Activated naive CD8-positive, alpha-beta T cell treated with anti-CD3 and anti-CD28 coated beads, Interleukin-2, amount 50 U/mL, for 24 hours (primary cell): ENCODE measurements at regions not wholly inside any gene's neighbourhood (a gene's known extent, or its start where the extent isn't known, plus 50 kb on each side); places are given as distances from the start of the nearest gene placed in this dataset.

ENCODE experiments used
- ATAC-seq: fragments of 150-1000 bp; cut with Tn5 transposase; one replicate; pipeline ENCODE4 v1.10.0; 2021
- DNase-seq: peaks from one replicate; pipeline ENCODE4 v3.0.0; 2021
- H3K27ac Mint-ChIP-seq: one replicate; pipeline ENCODE4 v1.8.0; 2021; ENCODE audit warnings: mild to moderate bottlenecking, mixed read lengths
- H3K27me3 Mint-ChIP-seq: one replicate; pipeline ENCODE4 v1.8.0; 2021; ENCODE audit warnings: mixed read lengths
- H3K36me3 Mint-ChIP-seq: one replicate; pipeline ENCODE4 v1.8.0; 2021; ENCODE audit warnings: low read depth, mixed read lengths
- H3K4me1 Mint-ChIP-seq: one replicate; pipeline ENCODE4 v1.8.0; 2021; ENCODE audit warnings: mixed read lengths
- H3K4me3 Mint-ChIP-seq: one replicate; pipeline ENCODE4 v1.8.0; 2021; ENCODE audit warnings: mild to moderate bottlenecking, moderate library complexity, mixed read lengths
- H3K9me3 Mint-ChIP-seq: one replicate; pipeline ENCODE4 v1.8.0; 2021; ENCODE audit warnings: mixed read lengths

GRCh38 chr2:49444005-49444404, 289.7 kb upstream of the FSHR start:
- Mint-ChIP-seq H3K4me1 (no peaks in the 10 kb centered on the region), H3K36me3 (no peaks in the 10 kb centered on the region), H3K4me3 (no peak overlapping the region), H3K27ac (no peak overlapping the region), H3K9me3 (peaks cover 4% of the 10 kb centered on the region), H3K27me3 (no peaks in the 10 kb centered on the region)
- DNase-seq = no peak
- no peak for ATAC-seq

GRCh38 chr2:49426996-49427395, 272.7 kb upstream of the FSHR start:
- no peaks in the 10 kb centered on the region for H3K36me3 Mint-ChIP-seq
- peaks cover 13% of the 10 kb centered on the region for H3K9me3 Mint-ChIP-seq
- H3K27ac Mint-ChIP-seq = no peak overlapping the region
- ATAC-seq (no peak), DNase-seq (no peak)
- H3K4me3 Mint-ChIP-seq = no peak overlapping the region
- H3K27me3 Mint-ChIP-seq = no peaks in the 10 kb centered on the region
- H3K4me1 Mint-ChIP-seq = no peaks in the 10 kb centered on the region

- Mint-ChIP-seq H3K9me3 (peaks cover 2% of the 10 kb centered on the region), H3K27me3 (no peaks in the 10 kb centered on the region), H3K36me3 (no peaks in the 10 kb centered on the region), H3K4me3 (no peak overlapping the region), H3K27ac (no peak overlapping the region), H3K4me1 (no peaks in the 10 kb centered on the region)
- DNase-seq (no peak), ATAC-seq (no peak)
Observed at GRCh38 chr2:49416252-49416651, 261.9 kb upstream of the FSHR start.

- Mint-ChIP-seq H3K36me3 (no peaks in the 10 kb centered on the region), H3K9me3 (peaks cover 23% of the 10 kb centered on the region), H3K4me1 (no peaks in the 10 kb centered on the region), H3K27me3 (no peaks in the 10 kb centered on the region), H3K27ac (no peak overlapping the region), H3K4me3 (no peak overlapping the region)
- DNase-seq (no peak), ATAC-seq (no peak)
Observed at GRCh38 chr2:49404108-49404507, 249.8 kb upstream of the FSHR start.

GRCh38 chr2:49403637-49404036, 249.3 kb upstream of the FSHR start:
- no peak for ATAC-seq
- Mint-ChIP-seq H3K27me3 (no peaks in the 10 kb centered on the region), H3K4me1 (no peaks in the 10 kb centered on the region), H3K9me3 (peaks cover 19% of the 10 kb centered on the region), H3K27ac (no peak overlapping the region), H3K4me3 (no peak overlapping the region), H3K36me3 (no peaks in the 10 kb centered on the region)
- DNase-seq = no peak

GRCh38 chr2:49379406-49379805, 225.1 kb upstream of the FSHR start:
- Mint-ChIP-seq H3K27ac (no peak overlapping the region), H3K36me3 (no peaks in the 10 kb centered on the region), H3K27me3 (no peaks in the 10 kb centered on the region), H3K4me3 (no peak overlapping the region), H3K9me3 (peaks cover 26% of the 10 kb centered on the region), H3K4me1 (no peaks in the 10 kb centered on the region)
- no peak for DNase-seq
- no peak for ATAC-seq

- H3K9me3 Mint-ChIP-seq = peaks cover 11% of the 10 kb centered on the region
- no peaks in the 10 kb centered on the region for H3K27me3 Mint-ChIP-seq
- no peak for DNase-seq
- no peaks in the 10 kb centered on the region for H3K4me1 Mint-ChIP-seq
- ATAC-seq = no peak
- H3K27ac Mint-ChIP-seq = no peak overlapping the region
- H3K4me3 Mint-ChIP-seq = no peak overlapping the region
- H3K36me3 Mint-ChIP-seq = no peaks in the 10 kb centered on the region
Observed at GRCh38 chr2:49371128-49371701, 216.9 kb upstream of the FSHR start.

- H3K4me1 Mint-ChIP-seq = no peaks in the 10 kb centered on the region
- no peak overlapping the region for H3K4me3 Mint-ChIP-seq
- ATAC-seq = no peak
- no peak for DNase-seq
- H3K36me3 Mint-ChIP-seq = no peaks in the 10 kb centered on the region
- H3K9me3 Mint-ChIP-seq = peaks cover 11% of the 10 kb centered on the region
- no peak overlapping the region for H3K27ac Mint-ChIP-seq
- no peaks in the 10 kb centered on the region for H3K27me3 Mint-ChIP-seq
Observed at GRCh38 chr2:49369650-49370049, 215.3 kb upstream of the FSHR start.

GRCh38 chr2:49369101-49369500, 214.8 kb upstream of the FSHR start:
- no peak overlapping the region for H3K27ac Mint-ChIP-seq
- DNase-seq = no peak
- H3K9me3 Mint-ChIP-seq = peaks cover 11% of the 10 kb centered on the region
- H3K4me1 Mint-ChIP-seq = no peaks in the 10 kb centered on the region
- no peak overlapping the region for H3K4me3 Mint-ChIP-seq
- ATAC-seq = no peak
- no peaks in the 10 kb centered on the region for H3K27me3 Mint-ChIP-seq
- H3K36me3 Mint-ChIP-seq = no peaks in the 10 kb centered on the region

- H3K9me3 Mint-ChIP-seq = peaks cover 7% of the 10 kb centered on the region
- no peak overlapping the region for H3K27ac Mint-ChIP-seq
- no peak for ATAC-seq
- no peaks in the 10 kb centered on the region for H3K36me3 Mint-ChIP-seq
- H3K27me3 Mint-ChIP-seq = no peaks in the 10 kb centered on the region
- H3K4me1 Mint-ChIP-seq = no peaks in the 10 kb centered on the region
- DNase-seq = no peak
- no peak overlapping the region for H3K4me3 Mint-ChIP-seq
Observed at GRCh38 chr2:49367003-49367402, 212.7 kb upstream of the FSHR start.

- no peak overlapping the region for H3K27ac Mint-ChIP-seq
- H3K4me1 Mint-ChIP-seq = no peaks in the 10 kb centered on the region
- H3K27me3 Mint-ChIP-seq = no peaks in the 10 kb centered on the region
- no peak for DNase-seq
- peaks cover 12% of the 10 kb centered on the region for H3K9me3 Mint-ChIP-seq
- no peak for ATAC-seq
- no peak overlapping the region for H3K4me3 Mint-ChIP-seq
- no peaks in the 10 kb centered on the region for H3K36me3 Mint-ChIP-seq
Observed at GRCh38 chr2:49360407-49360767, 206.1 kb upstream of the FSHR start.

GRCh38 chr2:49359721-49360406, 205.5 kb upstream of the FSHR start:
- Mint-ChIP-seq H3K4me1 (no peaks in the 10 kb centered on the region), H3K36me3 (no peaks in the 10 kb centered on the region), H3K27ac (no peak overlapping the region), H3K27me3 (no peaks in the 10 kb centered on the region), H3K4me3 (no peak overlapping the region), H3K9me3 (peaks cover 12% of the 10 kb centered on the region)
- no peak for DNase-seq
- no peak for ATAC-seq

- Mint-ChIP-seq H3K36me3 (no peaks in the 10 kb centered on the region), H3K4me3 (no peak overlapping the region), H3K27ac (no peak overlapping the region), H3K4me1 (no peaks in the 10 kb centered on the region), H3K9me3 (peaks cover 11% of the 10 kb centered on the region), H3K27me3 (no peaks in the 10 kb centered on the region)
- no peak for DNase-seq
- no peak for ATAC-seq
Observed at GRCh38 chr2:49355611-49356010, 201.3 kb upstream of the FSHR start.

- Mint-ChIP-seq H3K27ac (no peak overlapping the region), H3K27me3 (no peaks in the 10 kb centered on the region), H3K4me1 (no peaks in the 10 kb centered on the region), H3K4me3 (no peak overlapping the region), H3K36me3 (no peaks in the 10 kb centered on the region), H3K9me3 (peaks cover 3% of the 10 kb centered on the region)
- DNase-seq (no peak), ATAC-seq (no peak)
Observed at GRCh38 chr2:49351560-49351959, 197.2 kb upstream of the FSHR start.

- Mint-ChIP-seq H3K4me1 (no peaks in the 10 kb centered on the region), H3K27me3 (no peaks in the 10 kb centered on the region), H3K36me3 (no peaks in the 10 kb centered on the region), H3K9me3 (no peaks in the 10 kb centered on the region), H3K27ac (no peak overlapping the region), H3K4me3 (no peak overlapping the region)
- DNase-seq (no peak), ATAC-seq (no peak)
Observed at GRCh38 chr2:49343638-49344037, 189.3 kb upstream of the FSHR start.

- no peaks in the 10 kb centered on the region for H3K27me3 Mint-ChIP-seq
- no peak overlapping the region for H3K27ac Mint-ChIP-seq
- no peak for DNase-seq
- ATAC-seq = no peak
- H3K4me3 Mint-ChIP-seq = no peak overlapping the region
- no peaks in the 10 kb centered on the region for H3K36me3 Mint-ChIP-seq
- H3K9me3 Mint-ChIP-seq = no peaks in the 10 kb centered on the region
- H3K4me1 Mint-ChIP-seq = no peaks in the 10 kb centered on the region
Observed at GRCh38 chr2:49342156-49342555, 187.8 kb upstream of the FSHR start.
